Gastroesophageal sphincter (tissue), 3 donors: ENCODE measurements at regions not wholly inside any gene's neighbourhood (a gene's known extent, or its start where the extent isn't known, plus 50 kb on each side); places are given as distances from the start of the nearest gene placed in this dataset.

Experiments used
- CTCF ChIP-seq, 4 experiments: fragments of 200-600 bp in 2 of 4; fragments of 450-650 bp in 2 of 4; sonication (generic) in 1 of 4; IDR thresholded peaks; one replicate each; pipeline ENCODE4 v1.5.1; 2017 to 2019; ENCODE audit warnings: antibody characterized with exemption in 4 of 4, mild to moderate bottlenecking in 2 of 4, moderate library complexity in 2 of 4
- EP300 ChIP-seq: sonication (generic); formaldehyde crosslinking; IDR thresholded peaks from one replicate; pipeline ENCODE4 v1.6.1; 2017; ENCODE audit warnings: antibody characterized with exemption, mild to moderate bottlenecking
- POLR2AphosphoS5 ChIP-seq: sonication (generic); formaldehyde crosslinking; IDR thresholded peaks from one replicate; pipeline ENCODE4 v1.6.1; 2017; ENCODE audit warnings: antibody characterized with exemption

- TF ChIP-seq POLR2AphosphoS5 (no peak), CTCF (IDR thresholded peaks at IDR 0.05) (no peak), EP300 (no peak)
These were observed 183.2 kb upstream of the SLC39A10 start for GRCh38 chr2:195473862-195474261.
